ENCODE measurements at regions not wholly inside any gene's neighbourhood (a gene's known extent, or its start where the extent isn't known, plus 50 kb on each side); places are given as distances from the start of the nearest gene placed in this dataset.

DNA sequence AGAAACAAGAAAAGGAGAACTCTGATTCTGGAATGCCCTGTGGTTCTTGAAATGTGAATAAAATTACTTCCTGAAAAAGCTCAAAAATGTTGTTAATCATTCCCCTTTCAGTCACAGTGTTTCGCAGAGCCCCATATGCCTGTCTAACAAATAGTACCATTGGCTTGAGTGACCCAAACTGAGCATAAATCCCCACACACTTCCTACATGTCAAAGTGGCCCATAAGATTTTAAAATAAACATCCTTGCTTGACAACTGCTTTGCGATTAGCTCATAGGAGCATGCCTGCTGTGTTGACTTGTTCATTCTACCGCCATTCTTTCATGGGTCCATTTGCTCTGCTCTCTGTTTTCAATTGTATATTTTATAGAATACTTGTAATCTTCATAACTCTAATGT lies 377.8 kb upstream of the SMIM21 start:
- ChIA-PET POLR2A (no interaction called here), CTCF (no interaction called here)
- Mint-ChIP-seq H3K27me3 (ENCODE audit: insufficient read depth, unreplicated experiment) (no peaks in the 10 kb centered on the region), H3K36me3 (ENCODE audit: insufficient read depth, unreplicated experiment) (no peaks in the 10 kb centered on the region), H3K9me3 (ENCODE audit: unreplicated experiment) (no peaks in the 10 kb centered on the region), H3K27ac (ENCODE audit: low read depth, unreplicated experiment) (no peak overlapping the region), H3K4me1 (ENCODE audit: insufficient read depth, unreplicated experiment) (no peaks in the 10 kb centered on the region), H3K4me3 (ENCODE audit: unreplicated experiment) (no peak overlapping the region)
- no peak for DNase-seq (ENCODE audit: unreplicated experiment)
- TF ChIP-seq CTCF (IDR thresholded peaks at IDR 0.05; ENCODE audit: unreplicated experiment): no peak
- BruUV-seq (replicated peaks): no TSS peak
- intact Hi-C loops (cut with micrococcal nuclease): no loop called here

DNA sequence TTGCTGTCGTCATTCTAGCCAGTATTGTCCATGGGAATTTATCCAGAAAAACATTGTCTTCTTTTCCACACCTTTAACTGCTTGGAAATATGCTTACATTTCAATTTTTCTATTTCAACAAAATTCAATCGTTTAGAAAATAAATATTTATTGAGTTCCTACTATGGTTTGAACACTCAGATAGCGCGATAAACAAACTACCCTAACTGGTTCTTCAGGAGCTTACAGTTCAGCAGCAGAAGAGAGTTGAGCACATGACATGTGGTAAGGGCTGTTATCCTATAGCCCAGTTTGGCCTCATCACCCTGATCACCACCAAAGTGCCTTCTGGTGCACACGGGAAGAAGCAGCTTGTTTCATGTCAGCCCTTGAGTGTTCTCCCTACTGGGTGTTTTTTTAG lies 375.2 kb upstream of the SMIM21 start:
- H3K4me1 Mint-ChIP-seq (ENCODE audit: insufficient read depth, unreplicated experiment): no peaks in the 10 kb centered on the region
- no peak overlapping the region for H3K4me3 Mint-ChIP-seq (ENCODE audit: unreplicated experiment)
- no peak for TF ChIP-seq CTCF (IDR thresholded peaks at IDR 0.05; ENCODE audit: unreplicated experiment)
- no peaks in the 10 kb centered on the region for H3K27me3 Mint-ChIP-seq (ENCODE audit: insufficient read depth, unreplicated experiment)
- H3K9me3 Mint-ChIP-seq (ENCODE audit: unreplicated experiment): no peaks in the 10 kb centered on the region
- intact Hi-C loops (cut with micrococcal nuclease): no loop called here
- no peak overlapping the region for H3K27ac Mint-ChIP-seq (ENCODE audit: low read depth, unreplicated experiment)
- CTCF ChIA-PET: no interaction called here
- DNase-seq (ENCODE audit: unreplicated experiment): no peak
- no peaks in the 10 kb centered on the region for H3K36me3 Mint-ChIP-seq (ENCODE audit: insufficient read depth, unreplicated experiment)
- no TSS peak for BruUV-seq (replicated peaks)
- POLR2A ChIA-PET: interaction anchor here (0.7 kb wide), 1 partner anchor 434 kb away, joined by 3 read pairs; no protein-coding TSS in a partner anchor

- CTCF ChIA-PET: no interaction called here
- H3K36me3 Mint-ChIP-seq (ENCODE audit: insufficient read depth, unreplicated experiment): no peaks in the 10 kb centered on the region
- intact Hi-C loops (cut with micrococcal nuclease): no loop called here
- H3K4me3 Mint-ChIP-seq (ENCODE audit: unreplicated experiment): no peak overlapping the region
- POLR2A ChIA-PET: no interaction called here
- no TSS peak for BruUV-seq (replicated peaks)
- H3K9me3 Mint-ChIP-seq (ENCODE audit: unreplicated experiment): peaks cover 8% of the 10 kb centered on the region
- no peak overlapping the region for H3K27ac Mint-ChIP-seq (ENCODE audit: low read depth, unreplicated experiment)
- no peak for DNase-seq (ENCODE audit: unreplicated experiment)
- H3K27me3 Mint-ChIP-seq (ENCODE audit: insufficient read depth, unreplicated experiment): no peaks in the 10 kb centered on the region
- no peaks in the 10 kb centered on the region for H3K4me1 Mint-ChIP-seq (ENCODE audit: insufficient read depth, unreplicated experiment)
- TF ChIP-seq CTCF (IDR thresholded peaks at IDR 0.05; ENCODE audit: unreplicated experiment): no peak
Observed at GRCh38 chr18:75801178-75801577, 373.7 kb upstream of the SMIM21 start.

GRCh38 chr18:75800331-75800648 lies 372.8 kb upstream of the SMIM21 start:
- CTCF ChIA-PET: no interaction called here

More at GRCh38 chr18:75800331-75800648, 372.8 kb upstream of the SMIM21 start:
- Mint-ChIP-seq H3K4me3 (ENCODE audit: unreplicated experiment) (no peak overlapping the region), H3K27ac (ENCODE audit: low read depth, unreplicated experiment) (no peak overlapping the region), H3K9me3 (ENCODE audit: unreplicated experiment) (peaks cover 9% of the 10 kb centered on the region), H3K27me3 (ENCODE audit: insufficient read depth, unreplicated experiment) (no peaks in the 10 kb centered on the region), H3K4me1 (ENCODE audit: insufficient read depth, unreplicated experiment) (no peaks in the 10 kb centered on the region), H3K36me3 (ENCODE audit: insufficient read depth, unreplicated experiment) (no peaks in the 10 kb centered on the region)
- no peak for DNase-seq (ENCODE audit: unreplicated experiment)
- POLR2A ChIA-PET: no interaction called here
- BruUV-seq (replicated peaks): no TSS peak
- intact Hi-C loops (cut with micrococcal nuclease): no loop called here
- TF ChIP-seq CTCF (IDR thresholded peaks at IDR 0.05; ENCODE audit: unreplicated experiment): no peak

All from MCF 10A (cell line).